ENCODE measurements at regions not wholly inside any gene's neighbourhood (a gene's known extent, or its start where the extent isn't known, plus 50 kb on each side); places are given as distances from the start of the nearest gene placed in this dataset.
"Not testable (repeated sequence)": the region's sequence is repeated elsewhere in the genome, so short reads cannot be mapped to it uniquely, and the experiment has no call there.

- not testable (repeated sequence) for H2BK12ac ChIP-seq (ENCODE audit: low read length in 2 of 2)
Measured at GRCh38 chr7:130796425-130796824, 62.4 kb upstream of the KLF14 start.

GRCh38 chr7:130803127-130803526 is 69.1 kb upstream of the KLF14 start:
- WGBS: 86% methylated on average over 3 of the region's 3 CpGs
- Histone ChIP-seq H3K27me3 (ENCODE audit: control insufficient read depth in 1 of 2, insufficient read depth in 1 of 2, low read length in 2 of 2) (no peaks in the 10 kb centered on the region), H2BK120ac (ENCODE audit: low read depth, low read length) (no peak overlapping the region), H3K4ac (ENCODE audit: low read depth in 1 of 2, low read length in 2 of 2) (no peak overlapping the region), H3K36me3 (ENCODE audit: control insufficient read depth in 1 of 2, insufficient read depth in 2 of 2, low read depth in 1 of 2, low read length in 2 of 2) (no peaks in the 10 kb centered on the region), H4K8ac (ENCODE audit: low read length) (no peak overlapping the region), H3K18ac (ENCODE audit: low read depth in 1 of 2, low read length in 2 of 2) (no peak overlapping the region), H3K79me1 (replicated peaks; ENCODE audit: low read length, poor library complexity, severe bottlenecking) (no peaks in the 10 kb centered on the region), H4K91ac (ENCODE audit: low read length) (no peak overlapping the region), H3K27ac (ENCODE audit: low read length, poor library complexity, severe bottlenecking) (no peak overlapping the region), H2AK5ac (ENCODE audit: low read length, severe bottlenecking) (no peak overlapping the region), H3K4me3 (ENCODE audit: insufficient read depth in 1 of 2, low read depth in 1 of 2, low read length in 2 of 2) (no peak overlapping the region), H2BK5ac (ENCODE audit: low read depth, low read length, poor library complexity, severe bottlenecking) (no peak overlapping the region), H2BK15ac (ENCODE audit: low read depth, poor library complexity, severe bottlenecking) (no peak overlapping the region), H3K23ac (ENCODE audit: low read length in 2 of 2) (no peak overlapping the region), H2BK12ac (ENCODE audit: low read length in 2 of 2) (no peak overlapping the region), H3K9ac (ENCODE audit: low read length) (no peak overlapping the region), H3K9me3 (ENCODE audit: control insufficient read depth, low read length) (no peaks in the 10 kb centered on the region), H3K14ac (ENCODE audit: low read length in 2 of 2) (no peak overlapping the region), H2AFZ (ENCODE audit: low read depth, low read length) (no peak overlapping the region), H3K4me1 (ENCODE audit: control insufficient read depth, insufficient read depth, low read depth, low read length) (peaks cover 2% of the 10 kb centered on the region), H3K4me2 (ENCODE audit: low read length, poor library complexity, severe bottlenecking) (no peak overlapping the region)
- no peak for DNase-seq

More at GRCh38 chr7:130796425-130796824, 62.4 kb upstream of the KLF14 start:
- H3K4me1 ChIP-seq (ENCODE audit: control insufficient read depth, insufficient read depth, low read depth, low read length); H3K14ac ChIP-seq (ENCODE audit: low read length in 2 of 2); H3K4me3 ChIP-seq (ENCODE audit: insufficient read depth in 1 of 2, low read depth in 1 of 2, low read length in 2 of 2); H3K79me1 ChIP-seq (replicated peaks; ENCODE audit: low read length, poor library complexity, severe bottlenecking); H3K27me3 ChIP-seq (ENCODE audit: control insufficient read depth in 1 of 2, insufficient read depth in 1 of 2, low read length in 2 of 2); H3K9ac ChIP-seq (ENCODE audit: low read length); H2BK15ac ChIP-seq (ENCODE audit: low read depth, poor library complexity, severe bottlenecking); H2BK120ac ChIP-seq (ENCODE audit: low read depth, low read length); H3K9me3 ChIP-seq (ENCODE audit: control insufficient read depth, low read length); DNase-seq; H3K18ac ChIP-seq (ENCODE audit: low read depth in 1 of 2, low read length in 2 of 2); H2AFZ ChIP-seq (ENCODE audit: low read depth, low read length); H2BK5ac ChIP-seq (ENCODE audit: low read depth, low read length, poor library complexity, severe bottlenecking); H3K36me3 ChIP-seq (ENCODE audit: control insufficient read depth in 1 of 2, insufficient read depth in 2 of 2, low read depth in 1 of 2, low read length in 2 of 2); H2AK5ac ChIP-seq (ENCODE audit: low read length, severe bottlenecking); H3K23ac ChIP-seq (ENCODE audit: low read length in 2 of 2); H3K27ac ChIP-seq (ENCODE audit: low read length, poor library complexity, severe bottlenecking); H3K4ac ChIP-seq (ENCODE audit: low read depth in 1 of 2, low read length in 2 of 2); H4K91ac ChIP-seq (ENCODE audit: low read length); H3K4me2 ChIP-seq (ENCODE audit: low read length, poor library complexity, severe bottlenecking); H4K8ac ChIP-seq (ENCODE audit: low read length): not testable (repeated sequence)
- WGBS: no CpG with 5 or more reads among the region's 2 CpGs

- no peak overlapping the region for H3K23ac ChIP-seq (ENCODE audit: low read length in 2 of 2)
- no peak overlapping the region for H2AK5ac ChIP-seq (ENCODE audit: low read length, severe bottlenecking)
- no peaks in the 10 kb centered on the region for H3K9me3 ChIP-seq (ENCODE audit: control insufficient read depth, low read length)
- no peak overlapping the region for H3K4me2 ChIP-seq (ENCODE audit: low read length, poor library complexity, severe bottlenecking)
- no peak overlapping the region for H4K8ac ChIP-seq (ENCODE audit: low read length)
- no peak overlapping the region for H3K14ac ChIP-seq (ENCODE audit: low read length in 2 of 2)
- no peak overlapping the region for H3K18ac ChIP-seq (ENCODE audit: low read depth in 1 of 2, low read length in 2 of 2)
- no peak overlapping the region for H2BK15ac ChIP-seq (ENCODE audit: low read depth, poor library complexity, severe bottlenecking)
- no peak overlapping the region for H3K27ac ChIP-seq (ENCODE audit: low read length, poor library complexity, severe bottlenecking)
- H3K27me3 ChIP-seq (ENCODE audit: control insufficient read depth in 1 of 2, insufficient read depth in 1 of 2, low read length in 2 of 2): no peaks in the 10 kb centered on the region
- H3K36me3 ChIP-seq (ENCODE audit: control insufficient read depth in 1 of 2, insufficient read depth in 2 of 2, low read depth in 1 of 2, low read length in 2 of 2): no peaks in the 10 kb centered on the region
- 67% methylated on average over 3 of the region's 3 CpGs for WGBS
- H4K91ac ChIP-seq (ENCODE audit: low read length): no peak overlapping the region
- H2BK5ac ChIP-seq (ENCODE audit: low read depth, low read length, poor library complexity, severe bottlenecking): no peak overlapping the region
- no peak overlapping the region for H2BK12ac ChIP-seq (ENCODE audit: low read length in 2 of 2)
- H2AFZ ChIP-seq (ENCODE audit: low read depth, low read length): no peak overlapping the region
- H2BK120ac ChIP-seq (ENCODE audit: low read depth, low read length): no peak overlapping the region
- no peak overlapping the region for H3K4ac ChIP-seq (ENCODE audit: low read depth in 1 of 2, low read length in 2 of 2)
- DNase-seq: no peak
- no peaks in the 10 kb centered on the region for H3K79me1 ChIP-seq (replicated peaks; ENCODE audit: low read length, poor library complexity, severe bottlenecking)
- H3K4me1 ChIP-seq (ENCODE audit: control insufficient read depth, insufficient read depth, low read depth, low read length): peaks cover 2% of the 10 kb centered on the region
- H3K4me3 ChIP-seq (ENCODE audit: insufficient read depth in 1 of 2, low read depth in 1 of 2, low read length in 2 of 2): no peak overlapping the region
- H3K9ac ChIP-seq (ENCODE audit: low read length): no peak overlapping the region
Measured at GRCh38 chr7:130804220-130804619, 70.2 kb upstream of the KLF14 start.

GRCh38 chr7:130812819-130813218 is 78.8 kb upstream of the KLF14 start:
- WGBS: 98% methylated on average over 3 of the region's 4 CpGs
- H3K4me3 ChIP-seq (ENCODE audit: insufficient read depth in 1 of 2, low read depth in 1 of 2, low read length in 2 of 2); H2BK15ac ChIP-seq (ENCODE audit: low read depth, poor library complexity, severe bottlenecking); H4K91ac ChIP-seq (ENCODE audit: low read length); H3K27ac ChIP-seq (ENCODE audit: low read length, poor library complexity, severe bottlenecking); DNase-seq; H2BK12ac ChIP-seq (ENCODE audit: low read length in 2 of 2); H2BK120ac ChIP-seq (ENCODE audit: low read depth, low read length); H3K23ac ChIP-seq (ENCODE audit: low read length in 2 of 2); H2AK5ac ChIP-seq (ENCODE audit: low read length, severe bottlenecking); H3K27me3 ChIP-seq (ENCODE audit: control insufficient read depth in 1 of 2, insufficient read depth in 1 of 2, low read length in 2 of 2); H3K4ac ChIP-seq (ENCODE audit: low read depth in 1 of 2, low read length in 2 of 2); H3K4me1 ChIP-seq (ENCODE audit: control insufficient read depth, insufficient read depth, low read depth, low read length); H2AFZ ChIP-seq (ENCODE audit: low read depth, low read length); H3K79me1 ChIP-seq (replicated peaks; ENCODE audit: low read length, poor library complexity, severe bottlenecking); H2BK5ac ChIP-seq (ENCODE audit: low read depth, low read length, poor library complexity, severe bottlenecking); H3K18ac ChIP-seq (ENCODE audit: low read depth in 1 of 2, low read length in 2 of 2); H3K36me3 ChIP-seq (ENCODE audit: control insufficient read depth in 1 of 2, insufficient read depth in 2 of 2, low read depth in 1 of 2, low read length in 2 of 2); H3K4me2 ChIP-seq (ENCODE audit: low read length, poor library complexity, severe bottlenecking); H4K8ac ChIP-seq (ENCODE audit: low read length); H3K9me3 ChIP-seq (ENCODE audit: control insufficient read depth, low read length); H3K9ac ChIP-seq (ENCODE audit: low read length); H3K14ac ChIP-seq (ENCODE audit: low read length in 2 of 2): not testable (repeated sequence)

Data from mesenchymal stem cell (in vitro differentiated cells and primary cell).